ENCODE measurements at regions not wholly inside any gene's neighbourhood (a gene's known extent, or its start where the extent isn't known, plus 50 kb on each side); places are given as distances from the start of the nearest gene placed in this dataset.
"Not testable (repeated sequence)": the region's sequence is repeated elsewhere in the genome, so short reads cannot be mapped to it uniquely, and the experiment has no call there.

DNA sequence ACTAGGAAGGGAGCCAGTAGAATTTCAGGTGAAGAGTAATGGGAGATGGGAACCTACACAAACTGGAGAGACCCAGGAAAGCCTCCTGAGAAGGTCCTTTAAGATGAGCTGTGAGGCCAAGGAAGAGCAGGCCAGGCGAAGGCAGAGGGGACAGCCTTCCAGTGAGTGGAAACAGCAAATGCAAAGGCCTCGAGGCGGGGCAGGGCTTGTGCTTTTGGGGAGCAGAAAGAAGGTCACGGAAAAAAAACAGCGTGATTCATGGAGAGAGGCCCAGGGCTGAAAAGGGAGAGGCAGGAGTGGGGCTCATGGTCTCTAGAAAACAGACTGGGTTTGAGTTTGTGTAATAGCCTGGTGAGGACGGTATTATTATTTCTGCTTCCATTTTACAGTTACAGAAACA lies 386.5 kb upstream of the ASIC2 start:
- no peak for FAIRE-seq
- DNase-seq (ENCODE audit: insufficient read length, low spot score), result no peak

DNA sequence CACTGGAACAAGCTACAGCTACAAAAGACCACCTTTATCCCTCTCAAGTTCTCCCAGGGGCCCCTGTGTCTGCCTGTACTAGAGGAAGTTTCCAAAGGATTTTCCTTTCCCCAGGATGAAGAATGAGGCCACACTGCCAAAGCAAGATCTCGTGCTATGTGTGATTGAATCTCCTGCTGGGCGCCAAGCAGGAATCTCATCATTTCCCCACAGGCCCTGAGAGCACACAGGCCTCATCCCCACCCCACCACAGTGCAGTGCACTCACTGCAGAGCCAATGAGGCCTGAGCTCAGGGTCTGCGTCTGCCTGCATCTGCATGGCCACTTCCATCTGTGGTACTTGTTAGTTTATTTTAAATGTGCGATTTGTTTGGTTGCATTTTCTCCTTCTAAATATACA lies 387.4 kb upstream of the ASIC2 start:
- FAIRE-seq (no peak), DNase-seq (ENCODE audit: insufficient read length, low spot score) (no peak)

DNA sequence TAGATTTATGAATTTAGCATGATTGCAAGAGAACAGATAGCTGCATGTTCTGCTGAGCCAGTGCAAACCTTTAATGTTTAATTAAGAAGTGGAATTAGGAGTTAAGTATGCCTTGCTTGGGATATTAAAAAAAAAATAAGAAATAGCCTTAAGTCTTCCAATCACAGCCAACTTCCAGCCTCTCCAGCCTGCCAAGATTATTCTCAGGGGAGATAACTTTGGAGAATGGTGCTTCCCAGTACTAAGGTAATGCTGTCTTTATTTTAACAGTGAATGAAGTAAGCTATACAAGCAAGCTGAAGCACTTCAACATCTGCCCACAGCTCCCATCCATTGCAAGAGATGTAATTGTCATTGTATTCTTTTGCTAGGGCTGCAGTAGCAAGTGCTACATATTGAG lies 389.5 kb upstream of the ASIC2 start:
- FAIRE-seq (no peak), DNase-seq (ENCODE audit: insufficient read length, low spot score) (no peak)

DNA sequence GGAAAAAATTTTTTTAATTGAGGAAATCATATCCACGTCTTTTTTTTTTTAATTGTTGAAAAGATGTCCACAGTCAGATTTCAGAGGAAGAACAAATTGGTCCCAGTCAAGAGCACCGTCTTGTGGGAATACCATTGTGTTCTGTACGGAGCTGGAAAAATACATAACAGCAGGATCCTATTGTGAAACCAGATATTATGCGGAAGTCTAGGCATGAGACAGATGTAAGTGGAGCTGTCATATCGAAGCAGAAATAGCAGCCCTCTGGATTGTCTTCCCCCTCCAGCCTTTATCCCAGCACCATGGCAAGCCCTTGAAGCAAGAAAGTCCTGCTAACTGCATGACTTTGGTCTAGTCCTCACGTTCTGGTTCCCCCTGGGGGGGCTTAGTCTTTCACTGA lies 391.6 kb upstream of the ASIC2 start:
- no peak for DNase-seq (ENCODE audit: insufficient read length, low spot score)
- FAIRE-seq, result no peak

DNA sequence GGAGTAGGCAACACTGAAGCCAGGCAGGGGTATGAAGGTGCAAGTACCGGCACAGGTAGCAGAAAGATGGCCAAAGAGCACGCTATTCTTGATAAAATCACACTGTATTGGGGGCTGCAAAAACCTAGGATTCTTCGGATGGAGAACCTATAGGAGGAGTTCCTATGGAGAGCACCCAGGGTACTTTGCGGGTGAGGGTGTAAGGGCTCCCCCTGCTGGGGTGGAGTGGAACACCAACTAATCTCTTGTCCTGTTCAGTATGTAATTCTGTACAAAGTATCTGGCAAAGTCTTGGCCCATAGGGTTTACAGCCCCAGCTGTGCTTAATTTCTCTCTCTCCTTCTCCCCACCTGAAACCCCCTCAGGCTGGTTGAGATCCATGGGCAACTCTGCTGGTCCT lies 393.1 kb upstream of the ASIC2 start:
- FAIRE-seq (no peak), DNase-seq (ENCODE audit: insufficient read length, low spot score) (no peak)

DNA sequence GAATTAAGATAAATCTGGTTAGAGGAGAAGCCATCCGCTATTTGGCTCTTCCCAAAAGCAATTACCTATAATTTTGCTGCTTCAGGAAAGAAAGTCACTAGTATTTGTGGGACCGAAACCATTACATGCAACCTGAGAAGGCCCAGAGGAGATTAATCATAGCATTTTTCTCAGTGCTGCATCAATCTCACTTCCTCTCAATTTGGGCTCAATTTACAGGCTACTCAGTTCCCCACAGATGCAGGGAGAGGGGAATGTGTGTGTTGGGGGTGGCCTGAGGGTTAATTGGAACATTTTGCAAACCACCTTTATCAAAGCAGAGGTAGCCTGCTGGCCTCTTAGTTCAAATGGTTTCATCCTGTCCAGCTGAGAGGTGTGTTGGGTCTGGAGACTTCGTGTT lies 394.7 kb upstream of the ASIC2 start:
- no peak for FAIRE-seq

GRCh38 chr17:33688771-33689170 lies 395.7 kb upstream of the ASIC2 start:
- FAIRE-seq, result no peak
- DNase-seq (ENCODE audit: insufficient read length, low spot score), result no peak

More for the DNA sequence above, 394.7 kb upstream of the ASIC2 start:
- DNase-seq (ENCODE audit: insufficient read length, low spot score), result no peak

- FAIRE-seq (no peak), DNase-seq (ENCODE audit: insufficient read length, low spot score) (no peak)
Measured at GRCh38 chr17:33689725-33690124, 396.6 kb upstream of the ASIC2 start.

- FAIRE-seq, result no peak
- no peak for DNase-seq (ENCODE audit: insufficient read length, low spot score)
Measured at GRCh38 chr17:33695431-33695830, 402.3 kb upstream of the ASIC2 start.

- no peak for DNase-seq (ENCODE audit: insufficient read length, low spot score)
- no peak for FAIRE-seq
Measured at GRCh38 chr17:33696102-33696501, 403.0 kb upstream of the ASIC2 start.

DNA sequence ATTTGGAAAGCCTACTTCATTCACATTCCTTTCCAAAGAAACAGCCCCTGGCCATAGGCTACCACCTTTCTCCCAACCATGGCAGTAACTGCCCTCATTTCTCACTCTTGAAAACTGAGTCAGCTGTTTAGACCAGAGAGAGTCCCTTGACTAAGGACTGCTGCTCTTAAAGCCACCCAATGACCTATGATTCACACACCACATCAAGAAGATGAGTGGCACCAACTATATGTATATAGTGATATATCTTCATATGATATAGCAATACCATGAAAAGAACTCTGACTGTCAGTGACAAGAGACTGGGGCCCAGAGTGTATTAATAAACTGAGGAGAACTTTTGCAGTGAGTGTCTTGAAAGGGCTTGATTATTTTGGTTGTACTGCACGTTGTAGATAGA lies 404.5 kb upstream of the ASIC2 start:
- DNase-seq (ENCODE audit: insufficient read length, low spot score), result no peak
- FAIRE-seq, result no peak

DNA sequence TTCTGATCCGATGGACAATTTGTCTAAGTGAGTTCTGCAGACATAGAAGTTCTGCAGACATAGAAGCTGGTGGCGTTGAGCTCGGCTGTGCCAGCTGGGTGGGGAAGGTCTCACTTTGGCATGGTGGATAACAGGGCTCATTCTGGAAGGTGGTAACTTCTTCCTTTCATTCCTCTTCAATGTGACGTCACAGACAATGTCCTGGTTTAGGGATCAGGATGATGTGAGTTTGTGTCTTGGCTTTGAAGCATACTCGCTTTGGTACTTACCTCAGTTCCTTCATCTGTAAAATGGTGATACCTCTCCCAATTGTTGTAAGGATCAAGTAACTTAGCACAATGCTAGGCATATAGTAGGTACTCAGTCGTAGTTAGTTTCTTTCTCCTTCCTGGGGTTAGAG lies 408.8 kb upstream of the ASIC2 start:
- DNase-seq (ENCODE audit: insufficient read length, low spot score) (no peak), FAIRE-seq (no peak)

GRCh38 chr17:33704856-33705255 lies 411.8 kb upstream of the ASIC2 start:
- DNase-seq (ENCODE audit: insufficient read length, low spot score) (no peak), FAIRE-seq (no peak)

DNA sequence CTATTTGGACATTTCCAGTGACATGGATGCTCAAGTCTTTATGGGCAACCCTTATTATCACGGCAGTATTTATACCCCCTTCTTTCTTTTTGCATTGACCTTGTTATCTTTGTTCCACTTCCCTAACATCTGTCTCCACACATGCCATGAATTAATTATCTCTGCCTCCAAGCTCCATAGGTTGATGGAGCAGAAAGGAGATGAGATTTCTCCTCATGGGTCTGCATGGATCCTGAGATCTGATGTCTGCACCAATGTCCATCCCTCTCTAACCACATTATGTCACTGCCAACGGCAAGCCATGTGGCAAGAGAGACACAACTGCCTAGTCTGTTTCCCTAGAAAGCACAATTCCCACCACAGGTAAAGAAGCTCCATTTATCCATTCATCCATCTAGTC lies 416.8 kb upstream of the ASIC2 start:
- peak; percentile 46 for FAIRE-seq

DNA sequence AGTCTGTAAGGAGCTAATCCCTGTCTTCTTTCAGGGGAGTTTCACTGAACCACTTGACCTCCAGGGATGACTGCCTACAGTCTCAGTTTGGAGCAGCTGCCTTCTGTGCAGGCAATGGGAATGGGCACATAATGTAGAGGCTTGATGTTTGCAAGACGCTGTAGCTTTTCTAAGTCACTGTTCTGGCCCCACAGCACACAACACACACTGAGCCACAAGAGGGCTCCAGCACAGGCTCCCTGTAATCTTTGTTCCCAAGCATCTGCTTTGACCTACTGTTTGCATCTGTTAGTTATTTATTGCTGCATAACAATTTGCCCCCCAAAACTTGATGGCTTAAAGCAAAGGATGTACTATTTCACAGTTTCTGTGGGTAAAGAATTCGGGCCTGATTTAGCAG lies 419.0 kb upstream of the ASIC2 start:
- FAIRE-seq, result no peak

More for the DNA sequence above, 416.8 kb upstream of the ASIC2 start:
- no peak for DNase-seq (ENCODE audit: insufficient read length, low spot score)

GRCh38 chr17:33716957-33717356 lies 423.9 kb upstream of the ASIC2 start:
- FAIRE-seq (no peak), DNase-seq (ENCODE audit: insufficient read length, low spot score) (no peak)

More for the DNA sequence above, 419.0 kb upstream of the ASIC2 start:
- no peak for DNase-seq (ENCODE audit: insufficient read length, low spot score)

GRCh38 chr17:33723736-33724135 lies 430.6 kb upstream of the ASIC2 start:
- not testable (repeated sequence) for FAIRE-seq; DNase-seq (ENCODE audit: insufficient read length, low spot score)

DNA sequence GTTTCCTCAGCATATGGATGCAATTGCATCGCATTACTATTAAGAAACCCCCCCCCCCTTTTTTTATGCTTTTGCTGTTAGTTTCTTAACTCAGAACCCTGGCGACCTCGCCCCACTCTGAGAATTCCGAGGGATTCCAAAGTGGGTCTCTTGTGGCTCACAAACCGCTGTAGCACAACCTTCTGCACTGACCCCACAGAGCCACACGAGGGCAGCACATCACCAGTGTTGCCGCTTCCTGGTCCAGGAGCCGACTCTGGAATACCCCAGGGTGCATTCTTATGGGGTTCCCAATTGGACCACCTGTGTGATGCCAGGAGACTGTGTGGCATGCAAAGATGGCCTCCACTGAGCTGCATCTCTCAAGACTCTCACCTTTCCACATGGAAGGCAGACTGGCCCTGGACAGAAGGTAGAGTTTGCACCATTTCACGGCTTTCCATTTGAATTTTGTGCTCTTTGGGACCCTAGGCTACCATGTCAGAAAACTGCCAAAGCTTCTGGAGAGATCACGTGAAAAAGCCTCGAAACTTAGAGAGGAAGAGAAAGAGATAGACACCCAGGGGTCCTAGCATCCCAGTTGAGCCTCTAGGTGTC lies 432.7 kb upstream of the ASIC2 start:
- DNase-seq (ENCODE audit: insufficient read length, low spot score), result peak; percentile 15
- FAIRE-seq, result no peak

- FAIRE-seq, result no peak
- DNase-seq (ENCODE audit: insufficient read length, low spot score), result no peak
Measured at GRCh38 chr17:33730131-33730530, 437.0 kb upstream of the ASIC2 start.

DNA sequence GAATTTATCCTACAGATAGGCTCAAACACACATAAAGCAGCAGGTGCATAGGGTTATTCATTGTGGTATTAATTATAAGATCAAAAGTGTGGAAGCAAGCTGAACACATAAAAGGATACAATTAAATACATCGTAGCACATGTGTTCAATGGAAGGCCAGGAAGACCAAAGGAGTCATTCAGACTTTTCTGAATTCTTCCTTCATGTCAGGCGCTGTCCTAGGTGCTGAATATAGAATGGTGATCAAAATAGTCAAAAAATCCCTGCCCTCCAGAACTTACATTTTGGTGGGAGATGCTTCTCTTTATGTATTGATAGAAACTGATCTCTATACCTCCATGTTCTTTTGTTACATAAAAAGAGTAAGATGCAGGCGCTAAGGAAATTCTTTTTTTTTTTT lies 439.0 kb upstream of the ASIC2 start:
- FAIRE-seq, result no peak
- no peak for DNase-seq (ENCODE audit: insufficient read length, low spot score)

DNA sequence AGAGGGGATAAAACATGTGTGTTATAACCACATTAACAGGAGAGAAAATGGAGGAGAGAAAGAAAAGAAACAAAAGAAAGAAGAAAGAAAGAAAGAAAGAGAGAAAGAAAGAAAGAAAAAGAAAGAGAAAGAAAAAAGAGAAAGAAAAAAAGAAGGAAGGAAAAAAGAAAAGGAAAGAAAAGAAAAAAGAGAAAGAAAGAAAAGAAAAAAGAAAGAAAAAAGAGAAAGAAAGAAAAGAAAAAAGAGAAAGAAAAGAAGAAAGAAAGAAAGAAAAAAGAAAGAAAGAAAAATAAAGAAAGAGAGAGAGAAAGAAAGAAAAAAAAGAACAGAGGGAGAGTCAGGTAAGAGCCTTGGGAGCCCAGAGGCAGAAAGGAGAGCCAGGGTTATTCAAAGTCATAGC lies 446.6 kb upstream of the ASIC2 start:
- FAIRE-seq, result no peak
- DNase-seq (ENCODE audit: insufficient read length, low spot score), result no peak

DNA sequence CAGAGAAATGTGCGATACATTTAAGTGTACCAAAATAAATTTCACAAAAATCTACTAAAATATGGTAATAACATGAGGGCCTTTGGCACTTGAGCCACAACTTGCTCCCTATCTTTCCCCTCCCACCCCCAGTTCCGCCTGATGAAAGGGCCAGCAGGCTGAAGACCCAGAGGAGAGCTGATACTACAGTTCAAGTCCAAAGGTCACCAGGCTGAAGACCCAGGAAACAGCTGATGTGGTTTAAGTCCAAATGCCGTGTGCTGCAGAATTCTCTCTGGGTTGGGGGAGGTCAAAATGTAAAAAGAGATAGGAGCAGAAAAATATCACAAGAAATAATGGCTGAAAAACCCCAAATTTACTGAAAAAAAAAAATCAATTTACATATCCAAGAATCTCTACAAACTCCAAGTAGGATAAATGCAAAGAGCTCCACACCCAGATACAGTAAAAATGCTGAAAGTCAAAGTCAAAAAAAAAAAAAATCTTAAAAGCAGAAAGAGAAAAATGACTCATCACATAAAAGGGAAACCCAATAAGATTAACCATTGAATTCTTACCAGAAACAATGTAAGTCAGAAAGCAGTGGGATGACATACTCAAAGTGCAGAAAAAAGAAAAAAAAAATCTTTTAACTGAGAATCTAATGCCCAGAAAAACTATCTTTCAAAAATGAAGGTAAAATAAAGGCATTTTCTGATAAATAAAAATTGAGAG lies 452.1 kb upstream of the ASIC2 start:
- DNase-seq (ENCODE audit: insufficient read length, low spot score) (no peak), FAIRE-seq (no peak)

DNA sequence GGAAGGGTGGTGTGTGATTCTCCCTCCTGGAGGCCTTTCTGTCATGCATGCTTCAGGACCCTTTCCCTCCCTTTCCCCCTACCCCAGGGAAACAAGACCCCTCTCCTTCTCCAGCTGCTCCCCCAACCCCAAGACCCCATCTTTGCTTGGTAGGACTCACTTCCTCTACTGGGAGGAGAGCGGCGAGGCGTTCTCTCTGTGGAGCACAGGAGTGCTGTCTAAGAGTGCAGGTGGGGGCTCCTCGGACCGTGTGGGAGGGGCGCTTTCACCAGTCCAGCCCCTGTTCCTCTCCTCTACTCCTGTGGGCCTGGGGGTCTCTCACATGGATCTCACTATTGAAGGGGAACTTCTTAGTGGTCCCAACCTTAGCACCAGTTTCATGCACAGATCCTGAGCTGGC lies 456.1 kb upstream of the ASIC2 start:
- FAIRE-seq (no peak), DNase-seq (ENCODE audit: insufficient read length, low spot score) (no peak)

All from HTR-8/SVneo (cell line).